ENCODE measurements at regions not wholly inside any gene's neighbourhood (a gene's known extent, or its start where the extent isn't known, plus 50 kb on each side); places are given as distances from the start of the nearest gene placed in this dataset.

DNA sequence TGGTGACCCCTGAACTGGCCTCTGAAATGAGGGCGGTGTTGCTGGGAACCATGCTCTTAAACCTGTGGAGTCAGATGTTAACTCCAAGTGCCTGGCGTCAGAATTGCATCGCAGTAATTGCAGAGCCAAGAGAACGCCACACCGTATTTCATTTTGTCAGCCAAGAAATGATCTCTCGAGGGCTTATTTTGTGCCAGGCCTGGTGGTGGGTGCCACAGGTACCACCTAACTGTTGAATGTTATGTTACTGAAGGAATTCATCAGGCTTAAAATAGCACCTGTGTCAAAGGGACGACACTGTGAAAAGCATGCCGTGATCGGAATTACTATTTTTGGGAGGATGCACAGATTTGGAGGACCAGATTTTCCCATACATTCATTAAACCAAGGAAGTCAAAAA lies 51.9 kb upstream of the BAIAP2L1 start:
- TF ChIP-seq CTCF (IDR thresholded peaks at IDR 0.05) (no peak), POLR2A (IDR thresholded peaks at IDR 0.05) (no peak), POLR2AphosphoS5 (IDR thresholded peaks at IDR 0.05) (no peak)
